ENCODE measurements at regions not wholly inside any gene's neighbourhood (a gene's known extent, or its start where the extent isn't known, plus 50 kb on each side); places are given as distances from the start of the nearest gene placed in this dataset.

DNA sequence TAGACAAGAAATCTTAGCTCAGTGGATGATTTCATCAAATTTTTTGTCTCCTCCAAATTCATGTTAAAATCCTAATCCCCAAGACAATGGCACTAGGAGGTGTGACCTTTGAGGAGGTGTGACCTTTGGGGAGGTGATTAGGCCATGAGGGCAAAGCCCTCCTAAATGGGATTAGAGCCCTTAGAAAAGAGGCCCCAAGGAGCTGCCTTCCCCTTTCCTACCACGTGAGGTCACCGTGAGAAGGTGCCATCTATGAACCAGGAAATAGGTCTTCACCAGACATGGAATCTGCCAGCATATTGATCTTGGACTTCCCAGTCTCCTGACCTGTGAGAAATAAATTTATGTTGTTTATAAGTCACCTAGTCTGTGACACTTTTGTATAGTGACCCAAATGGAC, 138.7 kb downstream of the TRIM29 start:
- DNase-seq (ENCODE audit: low read depth, low spot score), result no peak
- H3K9me3 ChIP-seq (ENCODE audit: low read depth, low read length), result no peaks in the 10 kb centered on the region
- H3K27ac ChIP-seq, result no peak overlapping the region
- no peaks in the 10 kb centered on the region for H3K36me3 ChIP-seq (ENCODE audit: insufficient read depth, low read length)
- no peak for TF ChIP-seq FOXP2 (optimal IDR thresholded peaks at IDR 0.05; ENCODE audit: control extremely low read depth, extremely low read length, insufficient read depth)
- no peak for TF ChIP-seq POLR2AphosphoS5 (IDR thresholded peaks at IDR 0.05; ENCODE audit: borderline replicate concordance, low read depth, low read length)
- no peak for TF ChIP-seq EZH2 (IDR thresholded peaks at IDR 0.05)
- no peak overlapping the region for H3K4me3 ChIP-seq
- no peak overlapping the region for H3K9ac ChIP-seq (ENCODE audit: insufficient read length)

DNA sequence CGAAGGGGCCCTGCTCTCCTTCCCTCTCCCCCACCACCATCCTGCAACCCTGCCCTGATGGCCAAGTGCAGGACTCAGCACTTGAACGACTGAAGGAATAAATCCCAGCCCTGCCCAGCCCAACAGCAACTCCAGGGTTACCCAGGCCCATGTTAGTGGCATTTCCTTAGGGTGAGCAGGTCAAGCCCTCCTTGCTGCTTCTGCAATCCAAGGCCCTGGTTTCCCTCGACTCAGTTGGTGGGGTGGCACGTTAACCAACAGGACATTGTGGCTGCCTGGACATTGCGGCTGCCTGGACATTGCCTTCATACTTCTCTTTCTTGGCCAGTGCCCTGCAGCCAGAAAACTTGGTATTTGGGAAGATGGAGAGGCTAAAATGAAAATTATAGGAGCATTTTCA, 141.4 kb downstream of the TRIM29 start:
- no peaks in the 10 kb centered on the region for H3K36me3 ChIP-seq (ENCODE audit: insufficient read depth, low read length)
- H3K9ac ChIP-seq (ENCODE audit: insufficient read length), result no peak overlapping the region
- no peak overlapping the region for H3K4me3 ChIP-seq
- H3K9me3 ChIP-seq (ENCODE audit: low read depth, low read length), result no peaks in the 10 kb centered on the region
- no peak overlapping the region for H3K27ac ChIP-seq
- DNase-seq (ENCODE audit: low read depth, low spot score), result no peak
- TF ChIP-seq EZH2 (IDR thresholded peaks at IDR 0.05), result no peak
- no peak for TF ChIP-seq FOXP2 (optimal IDR thresholded peaks at IDR 0.05; ENCODE audit: control extremely low read depth, extremely low read length, insufficient read depth)
- TF ChIP-seq POLR2AphosphoS5 (IDR thresholded peaks at IDR 0.05; ENCODE audit: borderline replicate concordance, low read depth, low read length), result no peak

DNA sequence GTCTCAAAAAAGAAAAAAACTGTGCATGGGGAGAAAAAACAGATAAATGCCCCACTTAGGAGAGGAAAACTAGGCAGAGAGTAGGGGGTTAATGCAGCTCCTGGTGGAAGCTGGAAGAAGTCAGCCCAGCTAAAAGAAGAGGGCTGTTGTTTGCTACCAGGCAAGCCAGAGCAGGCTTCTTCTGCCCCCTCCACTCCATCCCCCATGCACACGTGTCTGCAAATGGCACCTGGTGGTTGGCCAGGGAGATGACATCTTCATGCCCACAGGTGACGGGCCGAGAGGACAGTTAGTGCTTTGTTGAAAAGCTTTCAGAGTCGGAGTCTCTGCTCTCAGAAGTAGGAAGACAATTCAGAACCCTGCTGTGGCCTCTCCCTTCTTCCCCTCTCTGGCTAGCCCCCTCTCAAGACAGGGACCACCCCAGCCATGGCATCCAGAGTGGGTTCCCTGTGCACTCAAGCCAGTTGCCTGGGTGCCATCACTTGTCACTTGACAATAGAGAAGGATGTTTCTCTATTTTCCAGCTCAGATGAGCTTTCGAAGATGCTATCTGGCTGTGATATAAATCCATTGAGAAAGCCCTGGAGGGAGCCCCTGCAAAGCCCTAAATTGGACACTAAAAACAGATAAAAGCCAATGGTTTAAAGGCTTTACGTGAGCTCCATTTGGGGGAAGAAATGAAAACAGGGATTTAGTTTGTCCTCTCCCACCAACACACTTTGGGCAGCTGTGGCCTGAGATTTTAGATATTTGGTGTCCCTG, 142.0 kb downstream of the TRIM29 start:
- TF ChIP-seq FOXP2 (optimal IDR thresholded peaks at IDR 0.05; ENCODE audit: control extremely low read depth, extremely low read length, insufficient read depth) (no peak), EZH2 (IDR thresholded peaks at IDR 0.05) (no peak), POLR2AphosphoS5 (IDR thresholded peaks at IDR 0.05; ENCODE audit: borderline replicate concordance, low read depth, low read length) (no peak)
- Histone ChIP-seq H3K9me3 (ENCODE audit: low read depth, low read length) (no peaks in the 10 kb centered on the region), H3K4me3 (no peak overlapping the region), H3K36me3 (ENCODE audit: insufficient read depth, low read length) (no peaks in the 10 kb centered on the region), H3K9ac (ENCODE audit: insufficient read length) (no peak overlapping the region), H3K27ac (no peak overlapping the region)
- DNase-seq (ENCODE audit: low read depth, low spot score), result no peak

DNA sequence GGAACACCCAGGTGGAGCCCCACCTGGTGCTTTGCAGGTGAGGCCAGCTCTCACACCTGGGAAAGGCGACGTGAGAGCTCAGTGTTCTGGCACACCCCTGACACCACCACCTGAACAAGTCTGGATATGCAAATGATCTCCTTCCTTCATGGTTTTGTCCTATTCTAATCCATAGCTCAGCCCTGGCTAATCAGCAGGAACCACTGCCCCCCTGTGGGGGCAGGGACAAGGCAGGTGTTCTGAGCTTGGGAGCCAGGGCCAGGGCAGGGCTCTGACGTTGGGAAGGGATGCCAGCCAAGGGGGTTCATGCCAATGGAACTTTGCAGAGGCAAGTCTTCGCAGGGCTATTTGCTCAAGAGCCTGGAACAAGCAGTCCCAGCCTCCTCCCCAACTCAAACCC, 144.2 kb downstream of the TRIM29 start:
- TF ChIP-seq EZH2 (IDR thresholded peaks at IDR 0.05) (no peak), POLR2AphosphoS5 (IDR thresholded peaks at IDR 0.05; ENCODE audit: borderline replicate concordance, low read depth, low read length) (no peak), FOXP2 (optimal IDR thresholded peaks at IDR 0.05; ENCODE audit: control extremely low read depth, extremely low read length, insufficient read depth) (no peak)
- H3K9me3 ChIP-seq (ENCODE audit: low read depth, low read length), result no peaks in the 10 kb centered on the region
- no peak overlapping the region for H3K9ac ChIP-seq (ENCODE audit: insufficient read length)
- no peak overlapping the region for H3K27ac ChIP-seq
- DNase-seq (ENCODE audit: low read depth, low spot score), result no peak
- H3K36me3 ChIP-seq (ENCODE audit: insufficient read depth, low read length), result no peaks in the 10 kb centered on the region
- H3K4me3 ChIP-seq, result no peak overlapping the region

DNA sequence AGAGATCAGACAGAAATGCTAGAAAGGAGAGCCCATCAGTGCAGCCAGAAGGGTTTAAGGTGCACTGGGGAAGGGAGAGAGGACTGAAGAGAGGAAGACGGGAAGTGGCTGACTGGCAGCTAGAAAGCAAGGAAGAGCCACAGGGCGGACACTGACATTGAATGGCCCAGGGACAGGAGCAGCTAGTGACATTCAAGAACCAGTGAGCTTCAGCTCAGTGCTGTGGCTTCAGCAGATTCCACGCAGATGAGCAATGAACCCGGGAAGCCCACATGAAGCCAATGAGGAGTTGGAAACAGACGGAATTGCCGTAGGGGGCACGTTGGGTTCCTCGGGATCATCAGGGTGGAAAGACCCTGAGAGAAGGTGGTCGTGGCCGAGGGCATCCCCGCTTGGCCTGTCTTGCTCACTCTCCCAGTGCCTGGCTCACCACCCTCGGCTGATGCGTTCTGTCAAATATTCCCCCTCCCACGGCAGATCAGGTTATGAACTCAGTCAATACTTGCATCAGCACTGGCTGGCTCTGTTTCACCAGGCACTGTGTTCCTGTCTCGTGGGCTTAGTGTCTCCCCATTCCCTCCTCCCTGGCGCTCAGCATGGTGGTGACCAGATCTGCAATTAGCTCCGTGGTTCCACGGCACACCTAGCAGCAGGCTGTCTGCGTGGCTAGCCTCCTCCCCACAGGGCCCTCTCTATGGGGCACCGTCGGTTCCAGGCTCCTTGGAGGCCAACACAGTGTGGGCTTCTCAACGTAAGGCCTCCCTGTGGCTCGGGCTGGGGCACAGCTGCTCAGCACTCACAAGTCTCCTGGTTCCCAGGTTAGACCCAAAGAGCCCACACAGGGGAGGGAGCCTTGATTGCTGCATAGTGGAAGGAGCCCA, 145.5 kb downstream of the TRIM29 start:
- no peak overlapping the region for H3K27ac ChIP-seq
- DNase-seq (ENCODE audit: low read depth, low spot score), result no peak
- H3K9ac ChIP-seq (ENCODE audit: insufficient read length), result no peak overlapping the region
- no peaks in the 10 kb centered on the region for H3K9me3 ChIP-seq (ENCODE audit: low read depth, low read length)
- H3K4me3 ChIP-seq, result no peak overlapping the region
- TF ChIP-seq POLR2AphosphoS5 (IDR thresholded peaks at IDR 0.05; ENCODE audit: borderline replicate concordance, low read depth, low read length), result no peak
- no peak for TF ChIP-seq EZH2 (IDR thresholded peaks at IDR 0.05)
- TF ChIP-seq FOXP2 (optimal IDR thresholded peaks at IDR 0.05; ENCODE audit: control extremely low read depth, extremely low read length, insufficient read depth), result no peak
- no peaks in the 10 kb centered on the region for H3K36me3 ChIP-seq (ENCODE audit: insufficient read depth, low read length)

DNA sequence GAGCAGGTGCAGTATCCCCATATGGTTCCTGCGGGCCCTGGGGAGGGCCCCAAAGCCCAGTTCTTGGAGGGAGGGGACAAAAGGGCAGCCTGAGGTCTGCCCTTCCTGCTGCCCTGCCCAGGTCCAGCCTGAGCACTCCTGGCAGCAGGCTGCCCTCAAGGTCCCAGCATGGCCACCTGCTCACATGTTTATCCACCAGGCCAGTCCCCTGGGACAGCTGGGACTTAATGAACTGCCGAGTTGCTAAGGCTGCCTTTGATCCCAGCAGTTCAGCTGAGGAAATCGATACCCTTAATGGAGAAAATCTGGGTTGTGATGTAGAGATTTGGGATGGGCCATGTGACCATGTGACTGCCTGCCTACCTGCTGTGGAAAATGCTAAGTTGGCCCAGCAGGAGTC, 146.2 kb downstream of the TRIM29 start:
- Histone ChIP-seq H3K27ac (no peak overlapping the region), H3K9me3 (ENCODE audit: low read depth, low read length) (no peaks in the 10 kb centered on the region), H3K4me3 (no peak overlapping the region), H3K9ac (ENCODE audit: insufficient read length) (no peak overlapping the region), H3K36me3 (ENCODE audit: insufficient read depth, low read length) (no peaks in the 10 kb centered on the region)
- no peak for DNase-seq (ENCODE audit: low read depth, low spot score)
- TF ChIP-seq EZH2 (IDR thresholded peaks at IDR 0.05), result no peak

DNA sequence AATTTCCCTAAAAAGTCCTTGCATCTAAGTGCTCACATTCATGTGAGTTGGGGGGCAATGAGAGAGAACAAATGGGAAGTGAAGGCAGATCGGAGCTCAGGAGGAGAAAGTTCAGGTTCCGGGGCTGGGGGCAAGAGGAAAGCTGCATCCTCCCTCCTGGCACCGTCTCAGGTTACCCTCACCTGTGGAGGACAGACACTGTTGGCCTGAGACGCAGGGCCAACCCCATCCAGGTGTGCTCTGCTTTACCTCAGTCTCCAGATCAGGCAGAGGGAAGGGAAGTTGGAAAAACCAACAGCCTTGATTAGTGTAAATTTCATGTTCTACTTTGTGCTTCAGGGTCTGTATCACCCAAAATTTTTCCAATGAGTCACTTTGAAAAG, 146.9 kb downstream of the TRIM29 start:
- H3K27ac ChIP-seq, result no peak overlapping the region
- no peaks in the 10 kb centered on the region for H3K36me3 ChIP-seq (ENCODE audit: insufficient read depth, low read length)
- TF ChIP-seq POLR2AphosphoS5 (IDR thresholded peaks at IDR 0.05; ENCODE audit: borderline replicate concordance, low read depth, low read length), result no peak
- no peak for TF ChIP-seq FOXP2 (optimal IDR thresholded peaks at IDR 0.05; ENCODE audit: control extremely low read depth, extremely low read length, insufficient read depth)
- no peak for TF ChIP-seq EZH2 (IDR thresholded peaks at IDR 0.05)
- H3K9ac ChIP-seq (ENCODE audit: insufficient read length), result no peak overlapping the region
- H3K9me3 ChIP-seq (ENCODE audit: low read depth, low read length), result no peaks in the 10 kb centered on the region
- no peak overlapping the region for H3K4me3 ChIP-seq
- no peak for DNase-seq (ENCODE audit: low read depth, low spot score)

DNA sequence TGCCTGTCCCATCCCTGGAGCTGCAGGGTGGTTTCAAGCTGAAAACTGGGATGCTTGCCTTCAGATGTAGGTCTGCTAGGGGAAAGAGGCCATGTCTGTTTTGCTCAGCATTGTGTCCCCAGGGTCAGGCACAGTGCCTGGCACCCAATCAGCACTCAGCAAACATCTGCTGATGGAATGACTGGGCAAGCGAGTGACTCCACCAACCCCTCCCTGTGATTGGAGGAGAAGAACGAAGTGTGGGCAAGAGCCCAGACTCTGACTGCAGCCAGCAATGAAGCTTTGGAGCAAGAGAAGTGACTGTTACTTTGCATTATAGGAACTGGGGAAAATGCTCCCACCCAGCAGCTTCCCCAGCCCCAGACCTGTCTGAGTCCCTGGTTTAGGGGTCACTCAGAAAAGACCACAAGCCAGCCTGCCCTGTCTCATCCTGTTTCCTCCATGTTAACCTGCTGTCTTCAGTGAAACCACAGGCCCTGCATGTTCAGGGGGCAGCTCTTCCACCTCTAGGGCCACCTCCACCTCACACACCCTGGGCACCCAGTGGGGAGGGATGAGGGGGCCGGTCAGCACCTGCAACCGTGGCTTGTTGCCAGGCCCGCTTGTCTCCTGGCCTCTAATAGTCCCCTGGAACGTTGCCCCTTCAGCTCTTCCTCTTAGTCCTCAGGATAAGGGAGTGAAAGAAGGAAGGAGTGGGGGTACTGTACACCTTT, 147.4 kb downstream of the TRIM29 start:
- Histone ChIP-seq H3K27ac (no peak overlapping the region), H3K9me3 (ENCODE audit: low read depth, low read length) (no peaks in the 10 kb centered on the region), H3K4me3 (no peak overlapping the region), H3K9ac (ENCODE audit: insufficient read length) (no peak overlapping the region), H3K36me3 (ENCODE audit: insufficient read depth, low read length) (no peaks in the 10 kb centered on the region)
- no peak for TF ChIP-seq EZH2 (IDR thresholded peaks at IDR 0.05)
- TF ChIP-seq FOXP2 (optimal IDR thresholded peaks at IDR 0.05; ENCODE audit: control extremely low read depth, extremely low read length, insufficient read depth), result no peak
- TF ChIP-seq POLR2AphosphoS5 (IDR thresholded peaks at IDR 0.05; ENCODE audit: borderline replicate concordance, low read depth, low read length), result no peak
- no peak for DNase-seq (ENCODE audit: low read depth, low spot score)

All from SK-N-MC (cell line).